ENCODE measurements at regions not wholly inside any gene's neighbourhood (a gene's known extent, or its start where the extent isn't known, plus 50 kb on each side); places are given as distances from the start of the nearest gene placed in this dataset.

DNA sequence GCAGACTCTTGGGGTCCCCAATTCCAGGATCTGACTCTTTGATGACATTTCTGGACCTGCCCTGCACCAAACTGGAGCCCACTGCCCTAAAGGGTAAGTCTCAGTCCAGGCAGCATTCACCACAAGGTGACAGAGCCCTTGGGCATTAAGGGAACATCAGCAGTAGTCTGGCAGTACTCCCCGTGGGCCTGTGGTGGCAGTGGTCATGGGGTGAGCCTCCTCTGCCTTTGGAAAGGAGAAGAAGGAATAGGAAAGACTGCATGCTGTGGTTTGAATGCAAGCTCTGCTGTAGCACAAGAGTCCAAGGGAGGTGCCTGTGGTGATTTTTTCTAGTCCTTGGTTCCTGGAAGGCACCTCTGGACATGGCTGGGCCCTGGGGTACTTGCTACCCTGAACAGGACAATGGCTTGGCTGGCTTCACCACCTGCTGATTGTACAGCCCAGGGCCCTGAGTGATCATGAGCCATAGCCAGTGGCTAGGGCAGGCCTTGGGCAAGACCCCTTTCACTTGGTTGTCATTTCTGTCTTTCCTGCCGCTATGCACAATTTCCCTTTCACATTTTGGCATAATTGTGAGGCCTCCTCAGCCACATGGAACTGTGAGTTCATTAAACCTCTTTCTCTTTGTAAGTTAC lies 160.7 kb upstream of the GRIA4 start:
- TF ChIP-seq, protein P1, sequence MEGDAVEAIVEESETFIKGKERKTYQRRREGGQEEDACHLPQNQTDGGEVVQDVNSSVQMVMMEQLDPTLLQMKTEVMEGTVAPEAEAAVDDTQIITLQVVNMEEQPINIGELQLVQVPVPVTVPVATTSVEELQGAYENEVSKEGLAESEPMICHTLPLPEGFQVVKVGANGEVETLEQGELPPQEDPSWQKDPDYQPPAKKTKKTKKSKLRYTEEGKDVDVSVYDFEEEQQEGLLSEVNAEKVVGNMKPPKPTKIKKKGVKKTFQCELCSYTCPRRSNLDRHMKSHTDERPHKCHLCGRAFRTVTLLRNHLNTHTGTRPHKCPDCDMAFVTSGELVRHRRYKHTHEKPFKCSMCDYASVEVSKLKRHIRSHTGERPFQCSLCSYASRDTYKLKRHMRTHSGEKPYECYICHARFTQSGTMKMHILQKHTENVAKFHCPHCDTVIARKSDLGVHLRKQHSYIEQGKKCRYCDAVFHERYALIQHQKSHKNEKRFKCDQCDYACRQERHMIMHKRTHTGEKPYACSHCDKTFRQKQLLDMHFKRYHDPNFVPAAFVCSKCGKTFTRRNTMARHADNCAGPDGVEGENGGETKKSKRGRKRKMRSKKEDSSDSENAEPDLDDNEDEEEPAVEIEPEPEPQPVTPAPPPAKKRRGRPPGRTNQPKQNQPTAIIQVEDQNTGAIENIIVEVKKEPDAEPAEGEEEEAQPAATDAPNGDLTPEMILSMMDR (IDR thresholded peaks at IDR 0.05), result no peak
- TF ChIP-seq POLR2AphosphoS5 (IDR thresholded peaks at IDR 0.05; ENCODE audit: low read depth, low read length) (no peak), SIN3A (IDR thresholded peaks at IDR 0.05; ENCODE audit: borderline replicate concordance, insufficient read depth, low read depth, low read length) (no peak), TCF7L2 (IDR thresholded peaks at IDR 0.05; ENCODE audit: low read depth, low read length) (no peak)
